ENCODE measurements at regions not wholly inside any gene's neighbourhood (a gene's known extent, or its start where the extent isn't known, plus 50 kb on each side); places are given as distances from the start of the nearest gene placed in this dataset.

- TF ChIP-seq EZH2 (IDR thresholded peaks at IDR 0.05) (no peak), CTCF (IDR thresholded peaks at IDR 0.05) (no peak), EZH2phosphoT487 (IDR thresholded peaks at IDR 0.05) (no peak)
Measured at GRCh38 chr2:41486948-41487347, 560.9 kb upstream of the PKDCC start.

Data from neural progenitor cell (in vitro differentiated cells).